Astrocyte of the hippocampus (primary cell): ENCODE measurements at regions not wholly inside any gene's neighbourhood (a gene's known extent, or its start where the extent isn't known, plus 50 kb on each side); places are given as distances from the start of the nearest gene placed in this dataset.
"Not testable (repeated sequence)": the region's sequence is repeated elsewhere in the genome, so short reads cannot be mapped to it uniquely, and the experiment has no call there.

ENCODE experiments used
- DNase-seq: peaks from one replicate; pipeline ENCODE4 v3.0.0; 2011; ENCODE audit warnings: low read depth, low spot score

GRCh38 chr6:168193816-168194721, 115.1 kb upstream of the FRMD1 start:
- no peak for DNase-seq

- no peak for DNase-seq
Observed at GRCh38 chr6:168192901-168193815, 114.1 kb upstream of the FRMD1 start.

- DNase-seq, result no peak
Observed at GRCh38 chr6:168192195-168192900, 113.3 kb upstream of the FRMD1 start.

- DNase-seq, result no peak
Observed at GRCh38 chr6:168190646-168191443, 111.8 kb upstream of the FRMD1 start.

GRCh38 chr6:168190014-168190405, 111.0 kb upstream of the FRMD1 start:
- no peak for DNase-seq

- DNase-seq, result no peak
Observed at GRCh38 chr6:168189200-168190013, 110.4 kb upstream of the FRMD1 start.

- no peak for DNase-seq
Observed at GRCh38 chr6:168188369-168189199, 109.6 kb upstream of the FRMD1 start.

- DNase-seq, result no peak
Observed at GRCh38 chr6:168186438-168186837, 107.4 kb upstream of the FRMD1 start.

- not testable (repeated sequence) for DNase-seq
Observed at GRCh38 chr6:168186018-168186417, 107.0 kb upstream of the FRMD1 start.

- no peak for DNase-seq
Observed at GRCh38 chr6:168184701-168185100, 105.7 kb upstream of the FRMD1 start.

GRCh38 chr6:168183613-168183970, 104.6 kb upstream of the FRMD1 start:
- DNase-seq, result no peak

- DNase-seq, result no peak
Observed at GRCh38 chr6:168182908-168183612, 104.0 kb upstream of the FRMD1 start.

- DNase-seq, result no peak
Observed at GRCh38 chr6:168182366-168182765, 103.4 kb upstream of the FRMD1 start.

GRCh38 chr6:168181876-168182275, 102.9 kb upstream of the FRMD1 start:
- no peak for DNase-seq

GRCh38 chr6:168181316-168181715, 102.3 kb upstream of the FRMD1 start:
- no peak for DNase-seq

- DNase-seq, result no peak
Observed at GRCh38 chr6:168180548-168181011, 101.6 kb upstream of the FRMD1 start.

GRCh38 chr6:168179702-168180382, 100.8 kb upstream of the FRMD1 start:
- DNase-seq, result no peak

GRCh38 chr6:168179133-168179532, 100.1 kb upstream of the FRMD1 start:
- DNase-seq, result no peak
